GM19438 (cell line): ENCODE measurements at regions not wholly inside any gene's neighbourhood (a gene's known extent, or its start where the extent isn't known, plus 50 kb on each side); places are given as distances from the start of the nearest gene placed in this dataset.
"Not testable (repeated sequence)": the region's sequence is repeated elsewhere in the genome, so short reads cannot be mapped to it uniquely, and the experiment has no call there.

Source experiments
- ATAC-seq: cut with Tn5 transposase; IDR thresholded peaks from one replicate; pipeline ENCODE4 v1.9.1; 2021; ENCODE audit warnings: low read depth; ENCODE audit not compliant: unreplicated experiment

DNA sequence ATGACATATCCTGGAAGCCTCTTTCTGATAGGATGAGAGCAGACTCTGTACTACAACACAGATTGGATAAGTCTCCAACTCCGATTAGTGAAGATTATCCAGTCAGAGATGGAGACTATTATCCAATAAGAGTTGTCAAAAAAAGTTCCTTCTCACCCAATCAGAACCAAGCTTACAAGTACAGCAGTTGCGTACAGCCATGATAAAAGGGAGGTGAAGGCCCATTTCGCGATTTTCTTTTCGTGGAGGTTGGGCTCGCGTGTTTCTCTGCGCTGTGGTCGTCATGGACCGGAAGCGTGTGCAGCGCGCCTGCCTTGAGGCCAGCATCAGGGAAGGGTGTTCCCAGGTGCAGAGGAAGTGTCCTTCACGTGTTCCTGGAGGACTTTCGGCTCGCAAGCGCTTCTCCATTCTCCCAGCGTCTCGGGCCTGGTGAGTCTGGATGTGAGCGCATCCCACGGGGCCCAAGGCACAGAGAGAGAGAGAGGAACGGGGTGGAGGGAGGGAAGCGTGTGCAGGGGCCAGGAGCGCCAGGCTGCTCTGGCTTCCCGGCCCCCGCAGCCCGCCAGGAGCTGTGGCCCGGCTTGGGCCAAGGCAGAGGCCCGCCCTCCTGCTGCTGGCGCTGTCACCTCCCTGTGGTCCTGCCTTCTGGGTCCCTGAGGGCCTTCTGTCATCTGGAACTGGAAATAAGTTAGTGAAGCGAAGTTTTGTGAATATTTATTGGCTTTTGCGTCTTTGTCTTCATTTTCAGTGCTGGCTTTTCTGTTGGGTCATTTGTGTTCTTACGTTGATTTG lies 53.9 kb downstream of the CDRT15L2 start:
- ATAC-seq, result not testable (repeated sequence)

DNA sequence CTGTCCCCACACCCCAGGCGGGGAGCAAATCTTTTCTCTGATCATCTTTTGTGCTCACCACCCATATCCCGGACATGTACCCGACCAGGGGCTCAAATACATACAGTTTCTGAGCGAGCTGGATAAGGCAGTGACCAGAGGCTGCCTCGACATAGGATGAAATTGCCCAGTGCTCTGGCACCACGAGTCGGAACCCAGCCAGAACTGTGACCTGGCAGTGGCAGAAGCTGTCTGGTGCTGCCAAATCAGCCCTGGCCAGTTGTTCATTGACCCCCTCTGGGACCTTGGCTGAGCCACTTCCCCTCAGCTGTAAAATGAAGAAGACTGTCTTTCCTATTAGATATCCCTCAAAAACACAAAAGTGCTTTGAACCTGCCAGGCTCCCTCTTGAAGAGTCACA lies 60.6 kb downstream of the CDRT15L2 start:
- not testable (repeated sequence) for ATAC-seq

DNA sequence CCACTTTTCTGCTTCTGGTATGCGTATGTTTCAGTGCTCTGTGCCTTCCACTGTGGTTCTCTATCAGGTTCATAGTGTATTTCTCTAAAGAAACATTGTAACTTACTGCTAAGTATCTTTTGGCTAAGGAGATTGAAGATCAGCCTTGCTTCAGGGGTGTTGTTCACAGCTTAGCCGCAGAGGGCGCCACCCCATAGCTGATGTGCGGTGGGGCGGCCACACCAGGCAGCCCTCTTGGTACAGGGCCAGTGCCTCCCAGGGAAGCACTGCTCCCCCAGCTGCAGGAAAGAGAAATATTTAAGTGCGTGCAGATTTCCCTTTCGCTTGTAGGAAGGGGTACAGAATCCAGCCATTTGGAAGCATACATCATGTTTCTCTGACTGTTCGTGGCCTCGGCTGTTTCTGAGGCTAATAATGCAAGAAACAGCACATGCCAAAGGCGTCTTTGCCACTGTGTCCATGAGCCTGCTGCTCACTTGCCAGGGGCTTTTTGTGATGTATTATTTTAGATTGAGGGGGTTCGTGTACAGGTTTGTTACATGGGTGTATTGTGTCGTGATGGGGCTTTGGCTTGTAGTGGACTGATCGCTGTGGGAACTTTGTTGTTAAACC lies 67.2 kb downstream of the CDRT15L2 start:
- ATAC-seq, result not testable (repeated sequence)

DNA sequence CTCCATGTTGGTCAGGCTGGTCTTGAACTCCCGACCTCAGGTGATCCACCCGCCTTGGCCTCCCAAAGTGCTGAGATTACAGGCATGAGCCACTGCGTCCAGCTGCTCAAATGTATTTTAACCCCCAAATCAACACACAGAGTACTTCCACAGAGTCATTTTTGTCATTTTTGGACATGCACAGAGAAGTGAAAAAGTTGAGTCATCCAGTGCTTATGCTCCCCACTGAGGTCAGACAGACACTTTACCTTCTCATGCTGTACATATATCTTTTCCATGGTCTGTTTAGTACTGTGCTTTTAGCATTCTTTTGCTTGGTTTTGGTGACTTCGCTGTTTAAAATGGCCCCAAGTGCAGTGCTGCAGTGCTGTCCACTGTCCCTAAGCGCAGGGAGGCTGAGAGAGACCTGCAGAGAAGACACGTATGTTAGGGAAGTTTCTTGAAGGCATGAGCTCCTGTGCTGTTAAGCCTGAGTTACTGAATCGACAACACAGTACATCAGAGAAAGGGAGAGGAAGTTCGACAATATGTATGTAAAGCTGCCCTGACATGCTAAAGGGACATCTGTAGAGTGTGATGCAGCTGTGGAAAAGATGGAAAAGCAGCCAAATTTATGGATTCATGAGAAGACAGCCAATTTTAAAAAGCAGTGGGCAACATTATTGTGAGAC lies 69.7 kb downstream of the CDRT15L2 start:
- ATAC-seq, result peak; percentile 74

DNA sequence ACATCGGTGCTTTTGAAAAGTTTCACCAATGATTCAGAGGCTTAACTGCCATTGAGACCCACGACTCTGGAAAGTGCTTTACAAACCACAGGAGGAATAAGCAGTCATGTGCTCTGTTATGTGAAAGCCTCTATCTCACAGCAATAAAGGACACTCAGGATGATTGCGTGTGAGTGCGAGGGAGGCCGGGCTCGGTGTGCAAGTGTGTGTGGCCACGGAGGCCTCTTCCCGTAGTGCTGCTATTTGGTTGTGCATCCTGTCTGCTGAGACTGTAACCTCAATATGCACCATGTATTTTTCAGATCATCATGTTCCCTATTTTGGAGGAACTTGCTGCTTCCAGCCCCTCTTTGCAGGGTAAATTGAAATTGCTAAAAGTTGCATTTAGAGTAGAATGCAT lies 71.5 kb downstream of the CDRT15L2 start:
- not testable (repeated sequence) for ATAC-seq

DNA sequence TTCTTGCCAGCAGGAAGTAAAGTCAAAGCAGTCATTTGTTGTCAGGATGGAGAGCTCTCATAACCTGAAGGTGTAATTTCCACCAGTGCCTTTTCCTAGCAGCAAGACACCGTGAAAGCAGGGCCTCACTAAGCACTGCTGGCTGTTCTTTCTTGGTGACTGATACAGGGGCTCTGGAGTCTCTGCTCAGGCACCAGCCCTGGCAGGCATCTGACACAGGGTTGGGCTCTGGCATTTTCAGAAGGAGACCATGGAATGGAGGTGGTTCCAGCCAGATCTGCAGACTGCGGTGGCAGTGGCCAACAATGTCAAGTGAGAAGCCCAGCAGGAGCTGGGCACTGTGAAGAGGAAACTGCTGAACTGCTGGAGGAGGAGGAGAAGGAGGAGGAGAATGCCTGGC lies 72.2 kb downstream of the CDRT15L2 start:
- not testable (repeated sequence) for ATAC-seq

DNA sequence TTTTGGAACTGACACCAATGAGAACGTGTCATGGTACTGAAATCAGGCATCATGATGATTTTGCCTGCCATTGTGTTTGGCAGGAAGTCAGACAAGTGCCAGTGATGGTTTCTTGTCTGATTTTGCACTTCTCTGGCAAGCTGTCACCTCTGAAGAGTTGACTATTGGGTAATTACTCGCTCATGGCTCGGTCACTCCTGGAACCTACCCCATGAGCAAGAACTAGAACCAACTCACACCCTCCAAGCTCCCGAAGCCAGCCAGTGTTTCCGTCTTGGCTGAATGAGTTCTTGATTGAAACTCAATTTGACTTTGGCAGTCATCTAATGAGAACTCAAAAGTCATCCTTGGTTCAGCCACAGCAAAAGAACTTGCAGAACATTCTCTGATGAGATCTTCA lies 73.9 kb downstream of the CDRT15L2 start:
- ATAC-seq, result not testable (repeated sequence)

DNA sequence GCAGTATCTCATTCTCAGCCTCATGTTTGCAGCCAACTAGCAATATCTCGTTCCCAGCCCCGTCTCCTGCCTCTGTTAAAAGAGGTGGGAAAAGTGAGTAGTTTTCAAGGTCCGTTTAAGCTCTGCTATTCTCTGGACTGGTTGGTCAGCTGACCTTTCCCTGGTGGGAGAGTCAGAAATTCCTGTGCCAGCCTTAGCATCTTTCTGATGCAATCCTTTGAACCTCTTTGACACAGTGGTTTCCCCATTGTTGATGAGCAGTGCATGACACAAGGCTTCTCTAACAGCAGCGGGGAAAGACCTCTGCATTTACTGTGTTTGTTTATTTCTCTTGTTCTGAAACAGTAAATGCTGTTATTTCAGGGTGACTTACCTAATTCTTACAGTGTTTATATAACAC lies 74.6 kb downstream of the CDRT15L2 start:
- not testable (repeated sequence) for ATAC-seq

DNA sequence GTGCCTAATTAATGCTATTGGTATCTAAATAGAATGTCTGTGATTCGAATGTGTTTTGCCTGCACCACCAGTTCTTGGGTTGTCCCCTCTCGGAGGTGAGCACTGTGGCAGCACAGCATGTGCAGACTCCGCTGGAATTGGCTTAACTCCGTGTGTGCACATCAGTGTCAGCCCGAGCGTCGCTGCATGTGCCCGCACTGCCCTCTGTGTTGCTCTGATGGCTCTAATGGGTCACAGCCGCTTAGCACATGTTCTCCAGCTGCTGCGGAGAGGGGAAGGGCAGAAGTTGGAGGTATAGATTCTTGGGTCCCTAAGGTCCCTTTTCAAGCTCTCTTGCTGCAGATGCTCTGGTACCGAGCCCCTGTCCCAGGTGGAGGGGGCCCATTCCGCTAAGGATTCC lies 75.1 kb downstream of the CDRT15L2 start:
- ATAC-seq, result not testable (repeated sequence)

DNA sequence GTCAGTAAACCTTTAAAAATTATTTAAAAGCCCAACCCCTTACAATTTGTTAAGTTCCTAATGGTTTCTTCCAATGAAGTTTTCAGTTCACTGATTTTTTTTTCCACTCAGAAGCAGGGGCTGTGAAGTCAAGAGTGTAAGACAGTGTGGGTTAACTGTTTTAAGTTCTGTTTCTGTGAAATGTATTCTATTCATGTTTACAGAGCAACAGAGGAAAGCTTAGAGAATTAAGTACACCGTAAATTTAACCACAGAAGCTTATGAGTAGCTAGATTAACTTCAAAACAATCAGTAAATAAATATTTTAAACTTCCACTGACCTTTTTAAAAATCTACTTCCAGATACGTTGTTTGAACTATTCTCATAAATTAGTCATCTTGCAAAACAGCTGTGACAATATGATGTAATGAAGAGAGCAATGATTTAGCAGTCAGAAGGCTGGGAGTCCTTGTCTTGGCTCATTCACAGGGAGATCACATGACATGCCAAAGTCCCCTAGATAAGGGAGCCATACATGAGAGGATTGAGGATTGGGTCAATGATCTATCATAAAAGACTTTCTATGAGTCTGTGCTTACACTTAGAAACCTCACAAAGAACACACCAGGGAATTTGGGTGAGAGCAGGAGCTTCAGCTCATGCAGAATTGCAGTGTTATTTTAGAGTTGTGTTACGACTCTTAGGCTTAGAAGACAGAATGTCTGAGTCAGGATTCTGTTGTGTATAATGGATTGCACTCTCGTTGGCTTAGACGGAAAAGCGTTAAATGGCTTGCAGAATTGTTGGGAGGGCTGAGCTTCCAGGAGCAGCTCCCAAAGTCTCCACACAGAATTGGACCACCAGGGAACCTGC lies 85.8 kb downstream of the CDRT15L2 start:
- ATAC-seq, result not testable (repeated sequence)

DNA sequence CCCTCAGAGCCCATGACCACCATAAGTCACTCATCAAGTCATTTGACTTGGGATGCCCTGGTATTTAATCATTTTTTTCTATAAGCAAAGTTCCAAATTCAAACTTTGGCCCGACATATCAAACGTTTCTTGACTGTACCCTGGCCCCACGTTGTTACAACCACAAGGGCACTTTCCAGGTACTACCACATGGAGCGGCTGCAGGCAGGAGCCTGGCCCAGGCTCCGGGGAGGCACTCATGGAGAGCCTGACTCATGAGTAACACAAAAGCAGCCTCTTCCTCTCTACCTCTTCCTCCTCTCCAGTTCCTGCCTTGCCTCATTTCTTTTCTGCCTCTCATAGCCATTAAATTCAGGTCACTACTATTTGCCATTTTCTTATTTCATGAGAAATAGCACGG lies 87.2 kb downstream of the CDRT15L2 start:
- not testable (repeated sequence) for ATAC-seq

DNA sequence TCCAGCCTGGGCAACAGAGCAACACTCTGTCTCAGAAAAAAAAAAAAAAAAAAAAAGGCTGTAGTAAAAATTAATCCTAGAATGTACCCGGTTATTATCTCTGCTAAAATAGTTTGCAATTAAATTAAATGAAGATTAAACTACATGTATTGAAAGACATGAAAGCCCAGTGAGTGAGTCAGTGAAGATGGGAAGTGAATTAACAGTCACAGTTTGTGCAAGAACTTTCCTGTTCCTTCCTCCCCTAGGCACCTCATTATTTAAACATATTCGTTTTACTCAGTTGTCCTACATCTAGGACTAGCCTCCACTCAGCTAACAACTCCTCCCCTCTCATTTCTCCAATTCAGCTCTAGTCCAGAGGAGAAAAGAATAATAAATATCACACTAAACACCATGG lies 88.2 kb downstream of the CDRT15L2 start:
- not testable (repeated sequence) for ATAC-seq

DNA sequence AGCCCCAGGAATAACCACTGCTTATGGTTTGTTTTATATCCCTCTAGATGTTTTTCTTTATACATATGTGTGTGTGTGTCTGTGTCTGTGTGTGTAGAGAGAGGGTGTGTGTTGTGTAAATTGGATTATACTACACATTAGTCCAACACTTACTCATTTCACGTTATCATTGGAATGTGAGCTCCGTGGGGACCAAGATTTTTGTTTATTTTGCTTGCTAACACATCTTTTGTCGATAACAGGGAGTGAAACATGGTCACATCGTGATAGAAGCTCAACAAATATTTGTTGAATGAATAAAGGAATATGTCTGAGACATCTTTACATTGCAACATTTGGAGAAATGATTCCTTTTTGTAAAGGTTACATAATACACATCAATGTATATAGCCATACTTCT lies 88.8 kb downstream of the CDRT15L2 start:
- not testable (repeated sequence) for ATAC-seq

DNA sequence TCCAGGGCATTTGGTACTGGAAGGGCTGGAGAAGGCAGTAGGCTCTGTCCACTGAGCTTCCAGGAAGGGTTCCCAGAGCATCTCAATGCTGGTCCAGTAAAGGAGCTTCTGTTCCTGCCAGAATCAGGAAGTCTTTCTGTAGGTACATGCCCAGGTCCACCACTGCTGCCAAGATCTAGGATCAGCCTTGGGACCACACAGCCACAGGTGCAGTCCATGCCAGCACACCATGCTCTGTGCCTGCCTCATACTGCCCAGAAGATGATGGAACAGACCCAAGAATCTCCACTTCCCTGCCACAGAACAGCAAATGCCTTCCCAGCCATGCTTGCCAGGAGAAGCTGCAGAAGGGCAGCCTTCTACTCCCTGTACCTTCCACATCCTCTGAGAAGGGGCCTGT lies 89.3 kb downstream of the CDRT15L2 start:
- not testable (repeated sequence) for ATAC-seq

DNA sequence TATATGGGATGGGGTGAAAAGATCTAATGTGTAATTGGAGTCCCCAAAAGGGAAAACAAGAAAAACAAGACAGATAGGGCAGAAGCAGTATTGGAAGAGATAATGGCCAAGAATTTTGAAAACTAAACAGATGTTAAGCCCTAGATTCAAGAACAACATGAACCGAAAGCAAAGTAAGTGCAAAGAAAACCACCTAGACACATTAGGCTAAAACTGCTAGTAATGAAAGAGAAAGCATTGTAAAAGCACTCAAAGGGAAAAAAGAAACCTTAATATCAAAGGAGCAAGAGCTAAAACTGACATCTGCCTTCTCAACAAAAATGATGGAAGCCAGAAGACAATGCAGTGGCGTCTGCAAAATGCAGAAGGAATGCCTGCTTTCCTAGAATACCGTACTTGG lies 91.0 kb downstream of the CDRT15L2 start:
- not testable (repeated sequence) for ATAC-seq

DNA sequence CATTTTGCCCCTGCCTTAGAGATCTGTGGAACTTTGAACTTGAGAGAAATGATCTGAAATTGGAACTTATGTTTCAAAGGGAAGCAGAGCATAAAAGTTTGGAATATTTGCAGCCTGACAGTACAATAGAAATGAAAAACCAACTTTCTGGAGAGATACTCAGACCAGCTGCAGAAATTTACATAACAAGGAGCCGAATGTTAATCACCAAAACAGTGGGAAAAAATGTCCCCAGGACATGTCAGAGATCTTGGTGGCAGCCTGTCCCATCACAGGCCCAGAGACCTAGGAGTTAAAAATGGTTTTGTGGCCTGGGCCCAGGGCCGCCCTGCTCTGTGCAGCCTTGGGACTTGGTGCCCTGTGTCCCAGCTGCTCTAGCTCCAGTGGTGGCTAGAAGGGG lies 94.8 kb downstream of the CDRT15L2 start:
- ATAC-seq, result not testable (repeated sequence)

DNA sequence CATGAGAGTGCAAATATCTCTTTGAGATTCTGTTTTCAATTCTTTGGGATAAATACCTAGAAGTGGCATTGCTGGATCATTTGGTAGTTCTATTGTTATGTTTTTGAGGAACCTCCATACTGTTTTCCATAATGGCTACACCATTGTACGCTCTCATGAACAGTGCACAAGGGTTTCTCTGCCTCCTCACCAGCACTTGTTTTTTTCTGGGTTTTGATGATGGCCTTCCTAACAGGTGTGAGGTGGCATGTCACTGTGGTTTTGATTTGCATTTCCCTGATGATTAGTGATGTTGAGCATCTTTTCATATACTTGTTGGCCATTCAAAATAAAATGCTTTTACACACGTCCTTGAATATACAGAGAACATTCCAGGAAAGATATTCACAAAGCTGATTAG lies 96.2 kb downstream of the CDRT15L2 start:
- ATAC-seq, result not testable (repeated sequence)

DNA sequence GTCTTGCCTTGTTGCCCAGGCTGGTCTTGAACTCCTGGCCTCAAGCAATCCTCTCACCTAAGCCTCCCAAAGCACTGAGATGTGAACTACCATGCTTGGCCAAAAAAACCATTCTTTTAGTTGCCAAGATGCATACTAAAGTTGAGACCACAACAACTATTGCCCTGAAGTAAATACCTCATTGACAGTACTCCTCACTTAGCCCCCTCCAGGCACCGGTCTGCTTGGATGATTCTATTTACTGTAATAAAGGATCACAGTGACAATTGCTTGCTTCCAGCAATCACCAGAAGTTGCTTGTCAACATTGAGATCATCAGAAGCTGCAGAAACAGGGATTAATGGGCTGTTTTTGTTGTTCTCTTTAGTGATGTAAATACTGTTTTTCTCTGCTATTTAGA lies 97.1 kb downstream of the CDRT15L2 start:
- ATAC-seq, result not testable (repeated sequence)

DNA sequence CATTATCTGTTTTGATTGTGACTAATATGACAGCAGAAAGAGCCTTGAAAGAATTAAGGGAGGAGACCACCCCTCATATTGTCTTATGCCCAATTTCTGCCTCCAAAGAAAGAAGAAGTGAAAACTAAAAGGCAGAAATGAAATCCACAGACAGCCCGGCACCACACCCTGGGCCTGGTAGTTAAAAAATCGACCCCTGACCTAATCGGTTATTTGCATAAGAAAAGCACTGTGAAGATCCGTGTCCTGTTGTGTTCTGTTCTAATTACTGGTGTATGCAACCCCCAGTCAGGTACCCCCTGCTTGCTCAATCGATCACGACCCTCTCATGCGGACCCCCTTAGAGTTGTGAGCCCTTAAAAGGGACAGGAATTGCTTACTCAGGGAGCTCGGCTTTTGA lies 97.9 kb downstream of the CDRT15L2 start:
- not testable (repeated sequence) for ATAC-seq

DNA sequence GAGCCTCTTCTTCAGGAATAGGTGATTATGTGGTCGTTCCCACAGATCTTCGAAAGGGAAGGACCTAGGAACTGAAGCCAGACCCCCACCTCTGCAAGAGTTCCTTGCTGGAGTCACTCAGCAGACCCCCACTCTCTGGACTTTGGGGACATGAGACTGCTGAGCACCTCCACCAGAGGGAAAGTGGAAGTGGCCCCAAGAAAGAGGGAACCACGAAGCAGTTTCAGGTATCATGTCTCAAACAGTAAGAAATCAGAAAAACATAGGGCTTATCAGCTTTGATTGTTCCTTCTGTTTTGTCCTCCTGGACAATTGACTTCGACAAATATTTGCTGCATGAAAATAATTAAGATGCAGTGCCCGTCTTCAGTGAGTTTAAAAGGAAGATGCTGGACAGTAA lies 98.9 kb downstream of the CDRT15L2 start:
- not testable (repeated sequence) for ATAC-seq
